GM12878 (cell line): ENCODE measurements at regions not wholly inside any gene's neighbourhood (a gene's known extent, or its start where the extent isn't known, plus 50 kb on each side); places are given as distances from the start of the nearest gene placed in this dataset.

Source experiments
- ATAC-seq: fragments of 200-7000 bp; cut with Tn5 transposase; 3 replicates; pipeline ENCODE4 v1.9.1; 2020; ENCODE audit warnings: mild to moderate bottlenecking, moderate library complexity
- BruUV-seq: library from RNA; stranded (reverse); fragments of 400-500 nt; replicated peaks from 2 replicates; lab custom pipeline; 2021; lab: Mats Ljungman, UMichigan
- CTCF ChIA-PET: fragments of 300-600 bp; sonication (Branson Sonifier 250); formaldehyde crosslinking; extraction: SDS; loops from one replicate; lab custom pipeline; 2021; ENCODE audit warnings: inconsistent platforms; lab: Yijun Ruan, JAX
- POLR2A ChIA-PET: fragments of 350-600 bp; formaldehyde crosslinking; extraction: SDS; loops from one replicate; lab custom pipeline; 2021; ENCODE audit warnings: inconsistent platforms; lab: Charles Lee
- RAD21 ChIA-PET: fragments of 300-600 bp; sonication (Branson Sonifier 250); formaldehyde crosslinking; loops from one replicate; lab custom pipeline; 2023; ENCODE audit warnings: antibody characterized with exemption; ENCODE audit not compliant: unreplicated experiment; lab: Charles Lee
- SMC1A ChIA-PET: fragments of 300-600 bp; sonication (Branson Sonifier 250); formaldehyde crosslinking; loops from one replicate; lab custom pipeline; 2023; ENCODE audit not compliant: unreplicated experiment, uncharacterized antibody; lab: Charles Lee
- DNase-seq: peaks from one replicate; pipeline ENCODE4 v3.0.0-alpha.2; 2011; ENCODE audit warnings: low read depth, low spot score
- FAIRE-seq: peaks from 3 replicates; lab custom pipeline; 2011; peaks lifted over from hg19 to GRCh38; lab: Jason Lieb, UNC
- H2AFZ ChIP-seq: 2 replicates; pipeline ENCODE4 v1.6.0; 2011; ENCODE audit warnings: low read depth, low read length, control low read depth; ENCODE audit not compliant: control insufficient read depth
- H3K27ac ChIP-seq: 2 replicates; pipeline ENCODE4 v1.5.1; 2011; ENCODE audit warnings: control low read depth; ENCODE audit not compliant: control insufficient read depth, insufficient read depth
- H3K27me3 ChIP-seq, 2 experiments: replicated peaks in 1 of 2; 2 replicates each; pipeline versions ENCODE4 v1.6.0 to v1.6.1; 2011; ENCODE audit warnings: low read length in 1 of 2; ENCODE audit not compliant: control insufficient read depth in 2 of 2, insufficient read depth in 2 of 2
- H3K36me3 ChIP-seq, 2 experiments: 2 replicates each; pipeline ENCODE4 v1.5.1; 2011; ENCODE audit warnings: low read length in 1 of 2; ENCODE audit not compliant: control insufficient read depth in 2 of 2, insufficient read depth in 2 of 2
- H3K4me1 ChIP-seq: 2 replicates; pipeline ENCODE4 v1.6.1; 2011; ENCODE audit warnings: mild to moderate bottlenecking, low read length, moderate library complexity, mixed read lengths; ENCODE audit not compliant: control insufficient read depth, insufficient read depth
- H3K4me2 ChIP-seq: 2 replicates; pipeline ENCODE4 v1.6.0; 2011; ENCODE audit warnings: control low read depth; ENCODE audit not compliant: control insufficient read depth, insufficient read depth
- H3K4me3 ChIP-seq: fragments of 200-600 bp; sonication (generic); 2 replicates; pipeline ENCODE4 v1.5.1; 2016
- H3K79me2 ChIP-seq: 2 replicates; pipeline ENCODE4 v1.6.0; 2011; ENCODE audit warnings: low read length; ENCODE audit not compliant: control insufficient read depth, insufficient read depth
- H3K9ac ChIP-seq: 2 replicates; pipeline ENCODE4 v1.8.0; 2011; ENCODE audit warnings: low read length, control low read depth, mixed read lengths; ENCODE audit not compliant: control insufficient read depth, insufficient read depth
- H3K9me3 ChIP-seq: replicated peaks from 3 replicates; pipeline ENCODE4 v1.5.1; 2011; ENCODE audit warnings: mild to moderate bottlenecking, low read length; ENCODE audit not compliant: control insufficient read depth, insufficient read depth
- H4K20me1 ChIP-seq: 2 replicates; pipeline ENCODE4 v1.6.0; 2011; ENCODE audit not compliant: control insufficient read depth, insufficient read depth
- CBX3 ChIP-seq: fragments of 200-600 bp; sonication (generic); IDR thresholded peaks from 2 replicates; pipeline ENCODE4 v1.6.1; 2016; ENCODE audit warnings: low read depth, borderline replicate concordance
- EZH2 ChIP-seq: IDR thresholded peaks from 2 replicates; pipeline ENCODE4 v1.6.1; 2012; ENCODE audit warnings: low read depth, mild to moderate bottlenecking, control low read depth, inconsistent platforms, low read length, borderline replicate concordance; ENCODE audit not compliant: control insufficient read depth
- FOXM1 ChIP-seq: IDR thresholded peaks from 2 replicates; pipeline ENCODE4 v1.6.1; 2012; ENCODE audit warnings: low read depth, mild to moderate bottlenecking, inconsistent platforms, low read length, moderate library complexity
- HCFC1 ChIP-seq: fragments of 150-350 bp; IDR thresholded peaks from 2 replicates; pipeline ENCODE4 v1.6.1; 2014; ENCODE audit warnings: low read length
- JUNB ChIP-seq: IDR thresholded peaks from 2 replicates; pipeline ENCODE4 v1.6.1; 2016; ENCODE audit warnings: antibody characterized with exemption, mild to moderate bottlenecking
- MTA2 ChIP-seq: fragments of 450-650 bp; IDR thresholded peaks from 2 replicates; pipeline ENCODE4 v1.6.1; 2016; ENCODE audit warnings: low read depth, mild to moderate bottlenecking, moderate library complexity
- NFIC ChIP-seq: IDR thresholded peaks from 2 replicates; pipeline ENCODE4 v1.6.1; 2012; ENCODE audit warnings: low read depth, mild to moderate bottlenecking, inconsistent platforms, low read length, moderate library complexity
- NR2C2 ChIP-seq: IDR thresholded peaks from 2 replicates; pipeline ENCODE4 v1.6.1; 2011; ENCODE audit warnings: borderline replicate concordance, low read depth; ENCODE audit not compliant: control insufficient read depth, insufficient read length
- POU2F2 ChIP-seq: IDR thresholded peaks from 3 replicates; pipeline ENCODE4 v1.6.1; 2011; ENCODE audit warnings: low read depth, mild to moderate bottlenecking, low read length, borderline replicate concordance
- RCOR1 ChIP-seq: conservative IDR thresholded peaks from 2 replicates; pipeline ENCODE4 v1.6.1; 2012; ENCODE audit warnings: low read depth, low read length, improper control_type of control experiment
- SMC3 ChIP-seq: IDR thresholded peaks from 2 replicates; pipeline ENCODE4 v1.6.1; 2011; ENCODE audit warnings: low read length, improper control_type of control experiment, borderline replicate concordance
- YBX1 ChIP-seq: fragments of 450-650 bp; IDR thresholded peaks from 2 replicates; pipeline ENCODE4 v1.6.1; 2016; ENCODE audit warnings: antibody characterized with exemption
- YY1 ChIP-seq: IDR thresholded peaks from 2 replicates; pipeline ENCODE4 v1.6.1; 2011; ENCODE audit warnings: low read depth, mild to moderate bottlenecking, low read length
- ZNF207 ChIP-seq: fragments of 450-650 bp; IDR thresholded peaks from 2 replicates; pipeline ENCODE4 v1.6.1; 2014; ENCODE audit warnings: antibody characterized with exemption, mild to moderate bottlenecking, borderline replicate concordance
- ZNF622 ChIP-seq: fragments of 450-650 bp; IDR thresholded peaks from 2 replicates; pipeline ENCODE4 v1.6.1; 2017; ENCODE audit warnings: mild to moderate bottlenecking, inconsistent platforms
- WGBS: methylation state at CpG from one replicate; pipeline ENCODE4 v1.1.6; 2016; ENCODE audit warnings: low lambda C conversion rate; ENCODE audit not compliant: insufficient replicate concordance, insufficient coverage; ENCODE audit errors: missing lambda C conversion rate; 5-methylcytosine and 5-hydroxymethylcytosine counted together
- in situ Hi-C: fragments of 300-500 bp; cut with MboI; formaldehyde crosslinking; loops from 9 replicates; pipeline ENCODE4 v1.14.3; 2018; ENCODE audit warnings: mixed read lengths
- intact Hi-C: fragments of 100-400 bp; cut with micrococcal nuclease; formaldehyde crosslinking; loops from one replicate; pipeline ENCODE4 v1.14.2; 2022; ENCODE audit not compliant: unreplicated experiment
- TF ChIP-seq, protein P1 (sequence below): fragments of 450-650 bp; IDR thresholded peaks from 2 replicates; pipeline ENCODE4 v1.6.1; 2018; ENCODE audit warnings: borderline replicate concordance, mild to moderate bottlenecking; ENCODE audit not compliant: partially characterized antibody
- TF ChIP-seq, protein P2 (sequence below): IDR thresholded peaks from 2 replicates; pipeline ENCODE4 v1.6.1; 2011; ENCODE audit warnings: borderline replicate concordance, low read depth, mild to moderate bottlenecking, moderate library complexity, mixed read lengths, low read length; ENCODE audit not compliant: insufficient read depth; ENCODE audit errors: extremely low read length
- TF ChIP-seq, protein P3 (sequence below): fragments of 150-350 bp; IDR thresholded peaks from 2 replicates; pipeline ENCODE4 v1.6.1; 2016; ENCODE audit warnings: low read depth, low read length
- TF ChIP-seq, protein P4 (sequence below): IDR thresholded peaks from 2 replicates; pipeline ENCODE4 v1.6.1; 2012; ENCODE audit warnings: low read depth, low read length, improper control_type of control experiment

DNA sequence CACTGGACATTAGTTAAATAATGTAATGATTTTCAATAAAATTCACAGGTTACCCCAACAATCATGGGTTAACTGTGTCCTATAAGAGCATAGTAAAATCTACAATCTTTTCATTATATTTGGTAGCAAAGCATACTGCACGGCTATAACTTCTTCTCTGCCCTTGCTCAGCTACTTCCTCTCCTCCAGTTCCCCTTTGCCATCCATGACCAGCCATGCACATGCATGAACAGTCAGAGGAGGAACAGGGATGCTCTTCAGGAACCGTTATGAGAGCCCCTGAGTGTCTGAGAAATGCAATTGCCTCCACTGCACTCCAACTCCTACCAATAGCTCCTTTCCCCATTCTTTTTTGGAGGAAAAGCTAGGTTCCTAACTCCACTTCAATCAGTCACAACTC lies 646.7 kb downstream of the LTN1 start (continued):
- TF ChIP-seq, protein P1, sequence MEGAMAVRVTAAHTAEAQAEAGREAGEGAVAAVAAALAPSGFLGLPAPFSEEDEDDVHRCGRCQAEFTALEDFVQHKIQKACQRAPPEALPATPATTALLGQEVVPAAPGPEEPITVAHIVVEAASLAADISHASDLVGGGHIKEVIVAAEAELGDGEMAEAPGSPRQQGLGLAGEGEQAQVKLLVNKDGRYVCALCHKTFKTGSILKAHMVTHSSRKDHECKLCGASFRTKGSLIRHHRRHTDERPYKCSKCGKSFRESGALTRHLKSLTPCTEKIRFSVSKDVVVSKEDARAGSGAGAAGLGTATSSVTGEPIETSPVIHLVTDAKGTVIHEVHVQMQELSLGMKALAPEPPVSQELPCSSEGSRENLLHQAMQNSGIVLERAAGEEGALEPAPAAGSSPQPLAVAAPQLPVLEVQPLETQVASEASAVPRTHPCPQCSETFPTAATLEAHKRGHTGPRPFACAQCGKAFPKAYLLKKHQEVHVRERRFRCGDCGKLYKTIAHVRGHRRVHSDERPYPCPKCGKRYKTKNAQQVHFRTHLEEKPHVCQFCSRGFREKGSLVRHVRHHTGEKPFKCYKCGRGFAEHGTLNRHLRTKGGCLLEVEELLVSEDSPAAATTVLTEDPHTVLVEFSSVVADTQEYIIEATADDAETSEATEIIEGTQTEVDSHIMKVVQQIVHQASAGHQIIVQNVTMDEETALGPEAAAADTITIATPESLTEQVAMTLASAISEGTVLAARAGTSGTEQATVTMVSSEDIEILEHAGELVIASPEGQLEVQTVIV, result no peak
- no peak for TF ChIP-seq YY1
- TF ChIP-seq NR2C2, result no peak
- TF ChIP-seq JUNB, result no peak
- TF ChIP-seq SMC3, result no peak
- no peak for TF ChIP-seq EZH2
- TF ChIP-seq MTA2, result no peak
- TF ChIP-seq, all 136 proteins: peak for 0

DNA sequence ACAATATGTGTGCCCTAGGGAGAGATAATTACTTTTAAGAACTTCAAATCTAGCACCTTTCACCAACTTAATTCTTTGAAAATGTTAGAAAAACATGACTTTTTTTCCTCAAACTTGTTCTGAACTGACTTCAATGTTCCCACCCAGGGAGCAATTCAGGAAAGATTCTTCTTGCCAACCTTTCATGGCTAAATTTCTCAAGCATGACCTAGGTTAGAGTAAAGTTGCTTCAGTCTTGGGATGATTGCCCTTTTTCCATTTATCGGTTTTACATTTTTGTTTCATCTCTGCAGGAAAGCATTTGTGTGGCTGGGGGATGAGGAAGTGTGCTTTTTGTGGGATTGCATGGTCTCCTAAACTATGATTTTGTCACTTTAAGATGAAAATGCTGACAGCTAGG lies 647.7 kb downstream of the LTN1 start:
- ATAC-seq, result no peak
- H3K4me2 ChIP-seq, result no peak overlapping the region
- intact Hi-C loops, result no loop called here
- no peaks in the 10 kb centered on the region for H3K4me1 ChIP-seq
- ChIA-PET POLR2A (no interaction called here), SMC1A (no interaction called here), RAD21 (no interaction called here), CTCF (no interaction called here)
- no TSS peak for BruUV-seq
- FAIRE-seq, result no peak
- no peaks in the 10 kb centered on the region for H3K79me2 ChIP-seq
- no peak overlapping the region for H3K27ac ChIP-seq
- H3K27me3 ChIP-seq, result no peaks in the 10 kb centered on the region
- 100% methylated on average over 1 of the region's 1 CpG for WGBS
- H4K20me1 ChIP-seq, result no peaks in the 10 kb centered on the region
- H3K9ac ChIP-seq, result no peak overlapping the region
- in situ Hi-C loops, result no loop called here
- no peak overlapping the region for H2AFZ ChIP-seq
- H3K4me3 ChIP-seq, result no peak overlapping the region
- no peaks in the 10 kb centered on the region for H3K36me3 ChIP-seq
- DNase-seq, result no peak
- no peaks in the 10 kb centered on the region for H3K9me3 ChIP-seq
- no peak for TF ChIP-seq ZNF207
- no peak for TF ChIP-seq HCFC1
- no peak for TF ChIP-seq CBX3
- TF ChIP-seq, protein P2, sequence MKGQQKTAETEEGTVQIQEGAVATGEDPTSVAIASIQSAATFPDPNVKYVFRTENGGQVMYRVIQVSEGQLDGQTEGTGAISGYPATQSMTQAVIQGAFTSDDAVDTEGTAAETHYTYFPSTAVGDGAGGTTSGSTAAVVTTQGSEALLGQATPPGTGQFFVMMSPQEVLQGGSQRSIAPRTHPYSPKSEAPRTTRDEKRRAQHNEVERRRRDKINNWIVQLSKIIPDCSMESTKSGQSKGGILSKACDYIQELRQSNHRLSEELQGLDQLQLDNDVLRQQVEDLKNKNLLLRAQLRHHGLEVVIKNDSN, result no peak
- no peak for TF ChIP-seq FOXM1
- no peak for TF ChIP-seq NFIC
- TF ChIP-seq, protein P3, sequence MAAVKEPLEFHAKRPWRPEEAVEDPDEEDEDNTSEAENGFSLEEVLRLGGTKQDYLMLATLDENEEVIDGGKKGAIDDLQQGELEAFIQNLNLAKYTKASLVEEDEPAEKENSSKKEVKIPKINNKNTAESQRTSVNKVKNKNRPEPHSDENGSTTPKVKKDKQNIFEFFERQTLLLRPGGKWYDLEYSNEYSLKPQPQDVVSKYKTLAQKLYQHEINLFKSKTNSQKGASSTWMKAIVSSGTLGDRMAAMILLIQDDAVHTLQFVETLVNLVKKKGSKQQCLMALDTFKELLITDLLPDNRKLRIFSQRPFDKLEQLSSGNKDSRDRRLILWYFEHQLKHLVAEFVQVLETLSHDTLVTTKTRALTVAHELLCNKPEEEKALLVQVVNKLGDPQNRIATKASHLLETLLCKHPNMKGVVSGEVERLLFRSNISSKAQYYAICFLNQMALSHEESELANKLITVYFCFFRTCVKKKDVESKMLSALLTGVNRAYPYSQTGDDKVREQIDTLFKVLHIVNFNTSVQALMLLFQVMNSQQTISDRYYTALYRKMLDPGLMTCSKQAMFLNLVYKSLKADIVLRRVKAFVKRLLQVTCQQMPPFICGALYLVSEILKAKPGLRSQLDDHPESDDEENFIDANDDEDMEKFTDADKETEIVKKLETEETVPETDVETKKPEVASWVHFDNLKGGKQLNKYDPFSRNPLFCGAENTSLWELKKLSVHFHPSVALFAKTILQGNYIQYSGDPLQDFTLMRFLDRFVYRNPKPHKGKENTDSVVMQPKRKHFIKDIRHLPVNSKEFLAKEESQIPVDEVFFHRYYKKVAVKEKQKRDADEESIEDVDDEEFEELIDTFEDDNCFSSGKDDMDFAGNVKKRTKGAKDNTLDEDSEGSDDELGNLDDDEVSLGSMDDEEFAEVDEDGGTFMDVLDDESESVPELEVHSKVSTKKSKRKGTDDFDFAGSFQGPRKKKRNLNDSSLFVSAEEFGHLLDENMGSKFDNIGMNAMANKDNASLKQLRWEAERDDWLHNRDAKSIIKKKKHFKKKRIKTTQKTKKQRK, result no peak
- no peak for TF ChIP-seq YBX1
- no peak for TF ChIP-seq RCOR1
- TF ChIP-seq ZNF622, result no peak
- TF ChIP-seq, protein P4, sequence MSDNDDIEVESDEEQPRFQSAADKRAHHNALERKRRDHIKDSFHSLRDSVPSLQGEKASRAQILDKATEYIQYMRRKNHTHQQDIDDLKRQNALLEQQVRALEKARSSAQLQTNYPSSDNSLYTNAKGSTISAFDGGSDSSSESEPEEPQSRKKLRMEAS, result no peak
- no peak for TF ChIP-seq POU2F2
